Mammary epithelial cell (primary cell): ENCODE measurements at regions not wholly inside any gene's neighbourhood (a gene's known extent, or its start where the extent isn't known, plus 50 kb on each side); places are given as distances from the start of the nearest gene placed in this dataset.

Experiments
- EZH2 ChIP-seq: IDR thresholded peaks from 2 replicates; pipeline ENCODE4 v1.6.1; 2012; ENCODE audit warnings: low read length, inconsistent platforms, borderline replicate concordance
- TF ChIP-seq, protein P1 (sequence below), 2 donors: IDR thresholded peaks in 1 of 2; conservative IDR thresholded peaks in 1 of 2; 2 replicates each; pipeline ENCODE4 v1.5.1; 2011 to 2012; ENCODE audit warnings: inconsistent platforms in 2 of 2, low read length in 2 of 2, mild to moderate bottlenecking in 2 of 2, control low read depth in 1 of 2, low read depth in 1 of 2; ENCODE audit not compliant: insufficient read depth in 1 of 2; ENCODE audit errors: extremely low read depth in 1 of 2

DNA sequence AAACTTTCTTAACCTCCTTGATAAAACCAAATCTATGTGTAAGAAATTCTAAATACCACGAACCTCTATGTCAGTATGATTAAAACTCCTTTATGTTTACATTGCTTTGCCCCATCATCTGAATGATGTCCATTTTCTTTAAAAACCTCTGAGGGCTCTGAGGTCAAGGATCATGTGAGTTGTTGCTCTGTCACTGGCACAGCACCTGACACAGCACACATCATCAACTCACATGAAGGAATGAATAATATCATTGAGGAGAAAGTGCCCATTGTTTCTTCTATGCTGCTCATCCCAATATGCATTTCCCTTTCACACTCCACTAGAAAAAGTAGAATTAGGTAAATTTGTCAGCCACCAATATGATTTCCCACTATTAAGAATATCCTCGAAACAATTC, 1178.7 kb upstream of the NRXN1 start:
- TF ChIP-seq, protein P1, sequence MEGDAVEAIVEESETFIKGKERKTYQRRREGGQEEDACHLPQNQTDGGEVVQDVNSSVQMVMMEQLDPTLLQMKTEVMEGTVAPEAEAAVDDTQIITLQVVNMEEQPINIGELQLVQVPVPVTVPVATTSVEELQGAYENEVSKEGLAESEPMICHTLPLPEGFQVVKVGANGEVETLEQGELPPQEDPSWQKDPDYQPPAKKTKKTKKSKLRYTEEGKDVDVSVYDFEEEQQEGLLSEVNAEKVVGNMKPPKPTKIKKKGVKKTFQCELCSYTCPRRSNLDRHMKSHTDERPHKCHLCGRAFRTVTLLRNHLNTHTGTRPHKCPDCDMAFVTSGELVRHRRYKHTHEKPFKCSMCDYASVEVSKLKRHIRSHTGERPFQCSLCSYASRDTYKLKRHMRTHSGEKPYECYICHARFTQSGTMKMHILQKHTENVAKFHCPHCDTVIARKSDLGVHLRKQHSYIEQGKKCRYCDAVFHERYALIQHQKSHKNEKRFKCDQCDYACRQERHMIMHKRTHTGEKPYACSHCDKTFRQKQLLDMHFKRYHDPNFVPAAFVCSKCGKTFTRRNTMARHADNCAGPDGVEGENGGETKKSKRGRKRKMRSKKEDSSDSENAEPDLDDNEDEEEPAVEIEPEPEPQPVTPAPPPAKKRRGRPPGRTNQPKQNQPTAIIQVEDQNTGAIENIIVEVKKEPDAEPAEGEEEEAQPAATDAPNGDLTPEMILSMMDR (conservative IDR thresholded peaks at IDR 0.05 in 1 of 2, IDR thresholded peaks at IDR 0.05 in 1 of 2; ENCODE audit: extremely low read depth in 1 of 2, insufficient read depth in 1 of 2, low read depth in 1 of 2, low read length in 2 of 2) = no peak
- no peak for TF ChIP-seq EZH2
